HCEC 1CT (cell line): ENCODE measurements at regions not wholly inside any gene's neighbourhood (a gene's known extent, or its start where the extent isn't known, plus 50 kb on each side); places are given as distances from the start of the nearest gene placed in this dataset.

Source experiments
- DNase-seq: peaks from one replicate; pipeline ENCODE4 v3.0.0-alpha.2; 2017

- DNase-seq = no peak
Observed at GRCh38 chr14:22412926-22413411, 176.1 kb downstream of the DAD1 start.

- no peak for DNase-seq
Observed at GRCh38 chr14:22411398-22412055, 177.5 kb downstream of the DAD1 start.

- no peak for DNase-seq
Observed at GRCh38 chr14:22410497-22410896, 178.5 kb downstream of the DAD1 start.

- DNase-seq = no peak
Observed at GRCh38 chr14:22409006-22409405, 180.0 kb downstream of the DAD1 start.

GRCh38 chr14:22408547-22408946 is 180.5 kb downstream of the DAD1 start:
- DNase-seq = no peak

GRCh38 chr14:22407033-22407432 is 182.0 kb downstream of the DAD1 start:
- DNase-seq = no peak

- DNase-seq = no peak
Observed at GRCh38 chr14:22405201-22405600, 183.8 kb downstream of the DAD1 start.

GRCh38 chr14:22403296-22403695 is 185.7 kb downstream of the DAD1 start:
- DNase-seq = no peak

GRCh38 chr14:22400655-22401259 is 188.3 kb downstream of the DAD1 start:
- DNase-seq = no peak

- DNase-seq = no peak
Observed at GRCh38 chr14:22399776-22400175, 189.2 kb downstream of the DAD1 start.

GRCh38 chr14:22397221-22397737 is 191.7 kb downstream of the DAD1 start:
- no peak for DNase-seq

GRCh38 chr14:22395803-22396202 is 193.2 kb downstream of the DAD1 start:
- no peak for DNase-seq

- no peak for DNase-seq
Observed at GRCh38 chr14:22394616-22395015, 194.4 kb downstream of the DAD1 start.

- DNase-seq = no peak
Observed at GRCh38 chr14:22393796-22394195, 195.2 kb downstream of the DAD1 start.

GRCh38 chr14:22391908-22392565 is 197.0 kb downstream of the DAD1 start:
- DNase-seq = peak; percentile 63

- no peak for DNase-seq
Observed at GRCh38 chr14:22390824-22391461, 198.1 kb downstream of the DAD1 start.

- no peak for DNase-seq
Observed at GRCh38 chr14:22390195-22390594, 198.8 kb downstream of the DAD1 start.

GRCh38 chr14:22388669-22389595 is 200.1 kb downstream of the DAD1 start:
- no peak for DNase-seq

- no peak for DNase-seq
Observed at GRCh38 chr14:22387776-22388241, 201.2 kb downstream of the DAD1 start.

- DNase-seq = peak; percentile 36
Observed at GRCh38 chr14:22386924-22387775, 201.9 kb downstream of the DAD1 start.

GRCh38 chr14:22384974-22385526 is 204.0 kb downstream of the DAD1 start:
- no peak for DNase-seq
